AG08395 (cell line): ENCODE measurements at regions not wholly inside any gene's neighbourhood (a gene's known extent, or its start where the extent isn't known, plus 50 kb on each side); places are given as distances from the start of the nearest gene placed in this dataset.
"Not testable (repeated sequence)": the region's sequence is repeated elsewhere in the genome, so short reads cannot be mapped to it uniquely, and the experiment has no call there.

ENCODE experiments used
- DNase-seq: peaks from one replicate; pipeline ENCODE4 v3.0.0; 2012; ENCODE audit warnings: mixed read lengths, low spot score

DNA sequence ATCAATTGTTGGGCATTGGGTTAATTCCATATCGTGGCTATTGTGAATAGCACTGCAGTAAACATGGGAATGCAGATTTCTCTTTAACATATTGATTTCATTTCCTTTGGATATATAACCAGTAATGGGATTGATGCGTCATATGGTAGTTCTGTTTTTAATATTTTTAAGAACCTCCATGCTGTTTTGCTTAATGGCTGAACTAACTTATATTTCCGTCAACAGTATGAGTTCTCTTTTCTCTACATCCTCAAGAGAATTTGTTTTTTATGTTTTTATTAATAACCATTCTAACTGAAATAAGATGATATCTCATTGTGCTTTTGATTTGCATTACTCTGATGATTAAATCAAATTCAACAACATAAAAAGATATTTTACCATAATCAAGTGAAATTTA lies 228.5 kb upstream of the FSIP2 start:
- no peak for DNase-seq

DNA sequence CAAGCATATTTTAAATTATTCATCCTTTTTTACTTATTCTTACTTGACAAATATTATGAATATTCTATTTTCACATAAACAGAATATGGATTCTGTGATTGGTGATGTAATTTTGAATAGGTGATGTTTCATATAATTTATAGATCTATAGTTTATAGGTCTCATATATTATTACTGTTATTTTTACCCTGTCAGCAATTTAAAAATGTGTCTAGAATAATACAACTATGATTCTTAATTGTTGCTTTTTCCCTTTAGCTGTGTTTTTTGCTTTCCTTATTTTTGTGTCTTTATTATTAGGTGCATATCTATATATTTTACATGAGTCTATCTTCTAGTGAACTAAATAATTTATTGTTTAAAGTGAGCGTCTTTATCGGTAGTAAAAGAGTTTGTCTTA lies 226.7 kb upstream of the FSIP2 start:
- no peak for DNase-seq

DNA sequence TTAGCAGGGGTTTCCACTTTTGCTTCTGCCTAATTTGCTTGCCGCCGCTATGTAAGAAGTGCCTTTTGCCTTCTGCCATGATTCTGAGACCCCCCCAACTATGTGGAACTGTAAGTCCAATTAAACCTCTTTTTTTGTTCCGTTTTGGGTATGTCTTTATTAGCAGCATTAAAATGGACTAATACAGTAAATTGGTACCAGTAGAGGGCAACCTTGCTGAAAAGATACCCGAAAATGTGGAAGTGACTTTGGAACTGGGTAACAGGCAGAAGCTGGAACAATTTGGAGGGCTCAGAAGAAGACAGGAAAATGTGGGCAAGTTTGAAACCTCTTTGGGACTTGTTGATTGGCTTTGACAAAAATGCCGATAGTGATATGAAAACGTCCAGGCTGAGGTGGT lies 216.1 kb upstream of the FSIP2 start:
- DNase-seq: no peak

DNA sequence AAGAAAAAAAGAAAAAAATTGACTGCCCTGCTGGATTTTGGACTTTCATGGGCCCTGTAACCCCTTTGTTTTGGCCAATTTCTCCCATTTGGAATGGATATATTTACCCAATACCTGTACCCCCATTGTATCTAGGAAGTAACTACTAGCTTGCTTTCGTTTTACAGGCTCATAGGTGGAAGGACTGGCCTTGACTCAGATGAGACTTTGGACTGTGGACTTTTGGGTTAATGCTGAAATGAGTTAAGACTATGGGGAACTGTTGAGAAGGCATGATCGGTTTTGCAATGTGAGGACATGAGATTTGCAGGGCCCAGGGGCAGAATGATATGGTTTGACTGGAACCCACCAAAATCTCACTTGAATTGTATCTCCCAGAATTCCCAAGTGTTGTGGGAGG lies 214.4 kb upstream of the FSIP2 start:
- not testable (repeated sequence) for DNase-seq

DNA sequence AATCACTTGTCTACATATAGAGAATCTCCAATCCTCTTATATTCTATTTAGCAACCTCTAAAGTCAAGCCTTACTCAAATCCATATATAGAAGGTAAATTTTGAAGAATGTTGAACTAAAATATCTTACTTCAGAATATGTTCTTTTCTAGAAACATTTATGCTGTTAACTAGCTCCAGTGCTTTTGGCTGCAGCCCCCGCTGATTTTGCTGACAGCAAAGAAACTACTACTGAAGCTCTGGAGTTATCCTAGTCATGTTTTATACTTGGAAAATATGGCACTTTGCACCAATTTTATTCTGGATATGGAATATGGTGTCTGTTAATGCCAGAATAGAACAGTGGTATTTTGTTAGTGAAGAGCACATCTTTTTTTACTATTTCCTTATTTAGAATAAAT lies 212.4 kb upstream of the FSIP2 start:
- no peak for DNase-seq

DNA sequence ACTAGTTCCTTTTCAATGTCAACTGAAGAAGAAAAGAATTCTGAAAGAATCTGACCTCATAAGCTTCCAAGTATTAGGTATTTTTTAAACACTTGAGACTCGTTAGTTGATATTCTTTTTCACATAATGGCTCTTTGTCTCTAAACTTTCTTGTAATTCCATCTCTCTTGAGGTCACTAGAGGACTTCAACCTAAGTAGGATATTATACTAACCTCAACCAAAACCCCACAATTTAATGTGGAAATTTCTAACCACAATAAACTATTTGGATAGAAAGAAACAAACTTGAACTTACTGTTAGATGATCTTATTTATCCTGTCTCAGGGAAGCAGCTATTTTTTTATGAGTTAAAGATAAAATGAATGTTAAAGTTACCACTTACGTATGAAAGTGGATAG lies 206.9 kb upstream of the FSIP2 start:
- no peak for DNase-seq

DNA sequence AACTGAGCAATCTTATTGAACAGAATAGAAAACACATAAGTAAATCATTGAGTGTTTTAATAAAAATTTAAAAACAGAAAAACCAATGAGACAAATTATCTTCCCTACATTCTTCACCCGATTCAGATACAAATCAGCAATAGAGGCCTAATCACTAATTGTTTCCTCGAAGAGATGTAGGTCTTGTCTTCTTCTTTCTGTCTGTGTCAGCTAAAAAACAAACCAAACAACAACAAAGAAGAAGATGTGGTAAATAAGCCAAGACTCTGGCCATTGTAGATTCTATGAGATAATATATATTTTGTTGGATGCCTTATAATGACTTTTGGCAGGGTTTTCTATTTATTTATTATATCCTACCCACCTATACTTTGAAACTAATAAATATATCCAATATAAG lies 200.9 kb upstream of the FSIP2 start:
- DNase-seq: no peak

DNA sequence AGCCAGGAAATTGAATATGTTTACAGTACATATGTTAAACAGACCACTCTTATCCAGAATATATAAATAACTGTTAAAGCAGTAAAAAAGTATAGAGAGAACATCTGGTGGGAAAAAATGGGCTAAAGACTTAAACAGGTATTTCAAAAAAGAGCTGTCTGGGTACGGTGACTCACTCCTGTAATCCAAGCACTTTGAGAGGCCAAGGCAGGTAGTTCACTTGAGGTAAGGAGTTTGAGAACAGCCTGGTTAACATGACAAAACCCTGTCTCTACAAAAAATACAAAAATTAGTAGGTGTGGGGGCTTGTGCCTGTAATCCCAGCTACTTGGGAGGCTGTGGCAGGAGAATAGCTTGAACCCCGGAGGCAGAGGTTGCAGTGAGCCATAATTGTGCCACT lies 171.4 kb upstream of the FSIP2 start:
- no peak for DNase-seq

DNA sequence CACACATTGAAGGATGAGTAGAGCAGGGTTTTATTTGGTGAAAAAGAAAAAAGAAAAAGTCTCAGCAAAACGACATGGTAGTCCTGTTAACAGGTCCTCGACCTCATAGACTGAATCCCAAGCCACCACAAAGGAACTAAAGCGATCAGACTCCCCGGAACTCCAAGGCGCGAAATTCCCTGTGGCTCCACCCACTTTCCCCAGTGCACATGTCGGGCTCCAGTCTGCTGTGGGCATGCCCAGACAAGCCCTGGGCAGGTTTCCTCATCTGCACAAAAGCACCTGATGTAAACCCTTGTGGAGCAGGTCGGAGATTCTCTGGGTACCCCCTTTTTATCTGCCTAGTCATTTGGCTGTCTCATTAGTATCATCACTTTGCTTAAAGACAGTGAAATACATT lies 170.7 kb upstream of the FSIP2 start:
- no peak for DNase-seq

DNA sequence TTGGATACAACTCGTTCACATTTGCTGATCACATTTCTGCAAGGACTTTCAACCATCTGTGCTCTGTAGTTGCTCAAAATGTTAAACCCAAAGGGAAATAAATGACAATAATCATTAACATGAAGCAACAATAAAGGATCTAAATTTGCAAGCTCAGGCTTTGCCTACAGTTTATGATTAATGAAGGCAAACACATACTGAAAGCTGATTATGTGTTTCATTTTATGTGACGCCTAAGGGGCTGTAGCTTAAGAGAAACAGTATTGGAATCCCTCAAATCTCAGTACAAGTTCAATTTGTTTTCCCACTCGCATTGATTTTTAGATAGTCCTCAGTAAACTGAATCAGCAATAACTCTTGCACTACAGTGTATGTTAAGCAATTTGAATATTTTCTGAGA lies 160.3 kb upstream of the FSIP2 start:
- DNase-seq: no peak

DNA sequence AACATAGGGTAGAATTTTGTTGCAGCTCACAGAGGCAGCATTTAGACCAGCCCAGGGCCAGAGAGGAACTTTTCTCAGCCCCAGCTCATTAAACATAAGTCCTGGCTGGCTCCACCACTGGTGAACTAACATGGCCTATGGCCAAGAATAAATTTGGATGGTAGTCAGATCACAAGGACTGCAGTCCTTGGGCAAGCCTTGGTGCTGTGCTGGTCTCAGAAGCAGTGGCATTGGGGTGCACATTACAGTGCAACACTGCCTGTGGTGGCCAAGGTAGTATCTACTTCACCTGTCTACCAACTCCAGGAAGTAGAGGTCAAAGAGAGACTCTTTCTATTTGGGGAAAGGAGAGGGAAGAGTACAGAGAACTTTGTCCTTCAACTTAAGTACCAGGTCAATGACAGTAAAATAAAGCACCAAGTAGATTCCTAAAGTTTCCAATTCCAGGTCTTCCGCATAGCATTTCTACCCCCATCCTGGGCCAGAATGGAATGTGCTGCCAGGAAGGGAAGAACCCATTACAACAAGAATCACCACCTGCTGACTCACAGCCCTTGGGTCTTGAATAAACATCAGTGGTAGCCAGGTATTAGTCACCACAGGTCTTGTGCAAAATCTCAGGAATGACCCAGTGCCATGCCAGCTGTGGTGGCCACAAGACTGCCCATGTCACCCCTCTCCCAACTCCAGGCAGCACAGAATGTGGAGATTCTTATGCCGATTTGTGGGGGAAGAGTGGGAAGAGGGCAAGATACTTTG lies 155.4 kb upstream of the FSIP2 start:
- no peak for DNase-seq

DNA sequence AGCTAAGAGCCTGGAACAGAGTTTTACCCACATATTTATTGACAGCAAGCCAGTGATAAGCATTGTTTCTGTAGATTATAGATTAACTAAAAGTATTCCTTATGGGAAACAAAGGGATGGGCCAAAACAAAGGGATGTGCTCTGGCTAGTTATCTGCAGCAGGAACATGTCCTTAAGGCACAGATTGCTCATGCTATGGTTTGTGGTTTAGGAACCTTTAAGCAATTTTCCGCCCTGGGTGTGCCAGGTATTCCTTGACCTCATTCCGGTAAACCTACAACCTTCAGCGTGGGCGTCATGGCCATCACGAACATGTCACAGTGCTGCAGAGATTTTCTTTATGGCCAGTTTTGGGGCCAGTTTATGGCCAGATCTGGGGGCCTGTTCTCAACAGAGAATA lies 153.4 kb upstream of the FSIP2 start:
- not testable (repeated sequence) for DNase-seq

DNA sequence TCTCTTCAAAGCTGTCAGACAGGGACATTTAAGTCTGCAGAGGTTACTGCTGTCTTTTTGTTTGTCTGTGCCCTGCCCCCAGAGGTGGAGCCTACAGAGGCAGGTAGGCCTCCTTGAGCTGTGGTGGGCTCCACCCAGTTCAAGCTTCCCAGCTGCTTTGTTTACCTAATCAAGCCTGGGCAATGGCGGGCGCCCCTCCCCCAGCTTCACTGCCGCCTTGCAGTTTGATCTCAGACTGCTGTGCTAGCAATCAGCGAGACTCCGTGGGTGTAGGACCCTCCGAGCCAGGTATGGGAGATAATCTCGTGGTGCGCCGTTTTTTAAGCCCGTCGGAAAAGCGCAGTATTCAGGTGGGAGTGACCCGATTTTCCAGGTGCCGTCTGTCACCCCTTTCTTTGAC lies 147.3 kb upstream of the FSIP2 start:
- DNase-seq: not testable (repeated sequence)

DNA sequence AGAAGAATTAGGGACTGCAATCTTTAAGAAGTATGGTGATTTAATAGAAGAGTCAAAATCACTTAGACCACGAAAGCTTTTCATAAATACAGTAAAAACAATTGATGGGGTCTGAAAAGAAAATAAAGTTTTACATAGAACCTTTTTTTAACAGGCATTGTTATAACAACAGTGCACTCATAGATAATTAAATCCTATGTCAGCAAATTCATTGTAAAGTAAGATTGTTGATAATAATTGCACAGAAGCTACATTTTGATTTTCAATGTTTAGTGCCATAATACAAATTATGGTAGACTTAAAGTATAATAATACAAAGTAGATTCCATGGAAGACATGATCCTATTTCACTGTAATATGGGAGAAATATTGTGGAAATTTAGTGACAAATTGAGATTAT lies 130.7 kb upstream of the FSIP2 start:
- no peak for DNase-seq

DNA sequence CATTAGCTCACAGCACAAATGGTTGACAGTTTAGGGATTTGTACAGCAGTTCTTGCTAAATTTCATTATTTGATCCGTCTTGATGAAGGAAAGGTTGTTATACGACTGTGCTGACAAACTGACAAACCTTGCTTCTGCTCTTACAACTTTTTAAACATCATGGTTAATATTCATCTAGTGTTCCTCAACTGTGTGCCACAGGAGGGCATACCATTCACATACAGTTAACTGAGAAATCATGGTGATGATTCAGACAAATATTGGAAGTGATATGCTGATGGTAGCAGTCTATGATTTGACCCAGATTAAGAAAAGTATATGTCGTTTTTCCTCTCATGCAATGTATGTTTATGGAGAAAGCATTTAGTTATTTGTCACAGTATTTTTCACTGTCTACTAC lies 129.8 kb upstream of the FSIP2 start:
- no peak for DNase-seq

DNA sequence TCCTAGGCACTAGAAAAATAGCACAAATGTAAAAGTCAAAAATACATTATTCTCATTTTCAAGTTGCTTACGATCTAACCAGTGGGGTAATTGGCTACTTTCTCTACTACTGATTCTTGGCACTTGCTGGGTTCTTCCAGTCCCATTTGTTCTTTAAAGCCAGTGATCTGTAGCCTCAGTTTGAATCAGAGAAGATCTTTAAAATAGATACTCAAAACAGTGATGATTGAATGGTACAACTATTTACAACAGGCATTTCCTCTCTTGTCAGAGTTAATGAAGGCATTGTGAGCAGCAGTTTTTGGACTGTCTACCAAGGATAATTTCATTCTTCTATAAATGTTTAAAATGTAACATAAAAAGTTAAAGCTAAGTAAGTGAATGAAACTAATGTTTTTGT lies 128.3 kb upstream of the FSIP2 start:
- DNase-seq: no peak

DNA sequence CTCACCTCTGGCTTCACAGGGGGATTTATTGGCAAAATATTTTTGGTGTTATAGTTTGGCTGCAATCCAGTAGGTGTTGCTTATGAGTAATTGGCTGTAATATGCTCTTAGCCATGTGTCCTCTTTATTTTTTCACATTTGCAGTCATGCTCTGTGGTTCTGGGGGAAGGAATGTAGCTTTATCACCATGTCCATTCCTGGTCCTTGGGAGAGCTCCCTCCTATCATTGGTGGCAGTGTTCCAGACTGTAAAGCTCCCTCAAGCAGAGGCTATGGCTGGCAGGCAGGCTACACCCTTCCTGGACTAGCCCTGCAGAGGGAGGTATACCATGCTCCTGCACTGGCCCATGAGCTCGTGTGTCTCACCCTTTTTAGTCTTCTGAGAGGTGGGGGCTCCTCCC lies 120.0 kb upstream of the FSIP2 start:
- DNase-seq: no peak

DNA sequence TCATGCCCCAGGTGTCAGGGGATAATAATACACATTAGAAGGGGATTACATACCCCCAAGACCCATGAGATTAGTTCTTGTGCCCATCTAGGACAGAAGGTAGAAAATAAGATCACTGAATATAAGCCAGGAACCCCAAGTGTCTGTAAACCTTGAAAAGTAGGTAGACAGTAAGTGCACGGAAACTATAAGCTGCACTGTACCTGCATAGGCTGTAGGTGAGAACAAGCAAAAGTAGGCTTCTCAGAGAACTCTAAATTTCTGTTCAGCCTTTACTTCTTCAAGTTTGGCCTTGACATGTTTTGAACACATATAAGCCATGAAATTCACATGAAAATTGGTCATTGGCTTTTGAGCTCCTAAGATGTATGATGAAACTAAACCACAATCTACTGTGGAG lies 113.0 kb upstream of the FSIP2 start:
- no peak for DNase-seq

DNA sequence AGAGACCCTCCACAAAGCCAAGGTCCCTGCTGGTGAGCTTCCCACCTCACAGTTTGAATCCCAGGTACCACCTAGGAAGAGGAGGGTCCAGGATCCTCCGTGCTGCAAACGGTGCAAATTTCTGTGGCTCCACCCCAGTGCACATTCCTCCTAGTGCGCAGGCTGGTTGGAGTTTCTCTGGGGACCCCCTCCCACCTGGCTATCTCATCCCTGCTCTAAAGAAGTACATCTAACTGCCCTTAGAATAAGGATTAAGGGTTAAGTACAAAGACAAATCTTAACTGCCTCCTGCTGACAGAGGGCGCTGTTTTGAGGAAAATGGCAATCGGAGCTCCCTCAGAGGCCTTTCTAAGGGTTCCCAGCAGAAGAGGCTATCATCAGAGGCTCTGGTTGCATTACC lies 109.6 kb upstream of the FSIP2 start:
- DNase-seq: no peak

DNA sequence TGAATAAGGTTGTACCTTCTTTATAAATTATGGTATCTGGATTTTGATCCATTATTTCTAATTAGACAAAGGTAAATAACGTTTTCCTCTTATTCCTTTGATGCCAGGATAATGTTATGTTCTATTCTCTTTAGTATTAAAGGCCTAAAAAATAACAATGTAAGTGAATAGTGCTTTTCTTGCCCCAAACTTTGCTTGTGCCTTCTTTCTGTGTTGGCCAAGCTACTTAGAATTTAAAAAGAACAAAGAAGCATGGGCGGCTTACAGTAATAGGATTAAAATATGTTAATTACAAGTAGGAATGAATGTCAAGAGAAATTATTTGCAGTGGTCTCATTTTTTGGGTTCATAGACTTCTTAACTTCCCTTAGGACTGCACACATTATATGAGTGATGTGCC lies 105.0 kb upstream of the FSIP2 start:
- DNase-seq: no peak

DNA sequence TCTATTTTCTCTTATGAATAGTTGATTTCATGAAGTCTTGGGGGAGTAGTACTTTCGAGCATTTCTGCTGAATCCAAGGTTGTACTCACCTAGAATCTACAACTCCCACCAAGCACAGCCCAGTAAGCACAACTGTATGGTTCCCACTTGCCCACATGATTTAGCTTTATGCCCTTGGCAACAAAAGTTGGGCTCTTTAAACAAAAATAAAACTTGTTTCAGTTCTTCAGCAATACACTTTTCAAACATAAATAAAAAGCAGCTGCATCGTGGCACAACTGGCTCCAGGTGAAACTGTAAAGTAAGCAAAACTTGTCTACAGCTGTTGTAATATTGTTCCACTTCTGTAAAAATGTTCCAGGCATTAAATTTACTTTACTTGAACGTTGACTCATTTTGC lies 99.8 kb upstream of the FSIP2 start:
- no peak for DNase-seq

DNA sequence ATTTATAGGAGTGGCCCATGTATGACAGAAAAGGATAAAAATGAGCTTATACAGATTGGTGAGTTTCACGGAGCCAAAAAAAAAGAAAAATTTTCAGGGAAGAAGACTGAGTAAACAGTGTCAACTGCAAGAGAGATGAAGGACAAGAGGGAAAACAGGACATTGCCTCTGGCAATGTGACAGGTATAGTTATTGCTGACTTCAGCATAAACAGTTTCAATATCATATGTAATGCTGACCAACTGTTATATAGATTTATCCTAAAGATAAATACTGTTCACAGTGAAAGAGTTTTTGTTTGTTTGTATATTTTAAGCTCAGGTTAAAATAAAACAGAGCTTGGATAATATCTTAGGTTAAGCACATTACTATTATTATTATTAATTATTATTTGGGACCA lies 98.0 kb upstream of the FSIP2 start:
- no peak for DNase-seq

DNA sequence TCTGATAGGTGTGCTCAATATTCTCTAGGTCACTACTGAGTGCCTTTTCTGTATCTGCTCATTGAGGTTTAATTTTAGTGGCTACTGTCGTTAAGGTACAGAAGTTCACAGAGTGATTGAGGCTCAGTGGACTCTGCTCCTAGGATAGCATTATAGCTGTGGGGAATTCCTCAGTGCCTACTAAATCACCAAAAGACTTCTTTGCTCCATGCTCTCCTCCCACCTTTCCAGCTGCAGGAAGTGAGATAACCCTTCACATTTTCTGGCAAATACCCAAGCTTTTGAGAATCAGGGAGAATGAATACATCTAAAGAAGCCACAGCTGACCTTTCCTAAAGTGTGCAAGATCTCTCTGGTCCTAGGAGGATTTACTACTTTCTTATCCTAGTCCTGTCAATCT lies 95.2 kb upstream of the FSIP2 start:
- DNase-seq: no peak

DNA sequence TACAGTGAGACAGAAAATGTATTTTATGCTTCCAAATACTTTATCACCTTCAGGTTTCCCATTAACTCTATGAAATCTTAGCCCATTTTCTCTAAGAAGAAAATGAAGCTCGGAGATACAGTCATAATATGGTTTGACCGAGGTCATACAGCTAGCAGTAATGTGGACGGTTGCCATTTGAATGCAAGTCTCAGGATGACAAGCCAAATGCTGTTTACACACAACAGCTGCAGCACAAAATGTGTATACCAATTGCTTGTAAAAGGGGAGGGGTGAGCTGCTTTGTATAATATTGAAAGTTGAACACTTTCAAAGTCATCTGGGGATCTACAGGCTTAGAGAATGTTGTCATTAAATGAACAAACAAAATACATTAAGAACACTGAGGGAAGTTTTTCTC lies 93.8 kb upstream of the FSIP2 start:
- DNase-seq: no peak

DNA sequence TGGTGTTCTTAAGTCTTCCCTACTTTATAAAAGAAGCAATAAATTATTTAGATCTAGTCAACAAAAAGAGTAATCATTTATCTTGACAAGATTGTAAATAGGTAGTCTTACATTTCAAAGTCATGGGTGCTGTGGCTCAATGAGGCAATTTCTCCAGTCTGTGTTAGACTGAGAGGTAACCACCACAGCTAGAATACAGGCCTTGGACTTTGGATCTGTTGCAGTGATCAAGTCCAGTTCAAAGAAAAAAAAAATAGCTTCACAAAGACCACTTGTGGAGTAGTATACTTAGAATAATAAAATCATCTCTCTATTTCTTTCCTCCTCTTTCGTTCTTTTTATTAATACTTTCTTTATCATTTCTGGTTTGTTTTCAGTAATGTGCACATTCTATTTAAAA lies 93.1 kb upstream of the FSIP2 start:
- DNase-seq: no peak
